GM21390 (cell line): ENCODE measurements at regions not wholly inside any gene's neighbourhood (a gene's known extent, or its start where the extent isn't known, plus 50 kb on each side); places are given as distances from the start of the nearest gene placed in this dataset.

ENCODE experiments used
- ATAC-seq: cut with Tn5 transposase; IDR thresholded peaks from one replicate; pipeline ENCODE4 v1.9.1; 2021; ENCODE audit not compliant: unreplicated experiment

DNA sequence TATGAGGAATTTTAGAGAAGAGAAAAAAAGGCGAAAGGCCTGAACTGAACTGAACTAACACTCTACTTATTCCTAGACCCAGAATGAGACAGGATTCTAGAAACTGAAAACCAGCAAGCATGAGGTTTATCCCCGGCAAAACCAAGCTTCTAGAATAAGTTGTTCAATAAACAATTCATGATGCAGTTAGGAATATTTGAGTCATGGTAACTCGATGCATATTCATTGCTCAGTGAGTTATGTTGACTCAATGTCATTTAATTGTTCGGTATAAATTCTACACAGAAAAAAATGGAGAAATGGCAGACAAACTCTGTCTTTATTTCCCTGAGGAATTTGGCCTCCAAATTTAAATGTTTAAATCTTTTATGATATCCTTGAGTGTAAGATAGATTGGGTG, 321.5 kb downstream of the SATB2 start:
- no peak for ATAC-seq

DNA sequence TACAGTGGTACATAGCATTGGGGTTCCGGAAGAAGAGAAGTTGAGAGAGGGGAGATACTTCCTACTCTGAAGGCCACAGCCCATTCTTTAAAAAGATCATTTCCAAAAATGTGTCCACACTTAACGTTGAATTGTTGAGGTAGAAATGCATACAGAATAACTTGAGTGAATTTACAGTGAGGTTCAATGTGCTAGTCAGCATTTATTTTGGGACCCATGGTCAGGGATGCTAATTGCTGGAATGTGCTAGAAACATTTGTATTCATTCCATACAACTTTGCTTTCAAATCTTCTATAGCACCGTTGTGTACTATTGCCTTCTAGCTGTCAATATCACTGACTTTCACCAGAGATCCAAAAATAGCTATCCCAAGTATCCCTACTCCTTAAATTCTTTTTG, 325.9 kb downstream of the SATB2 start:
- no peak for ATAC-seq

DNA sequence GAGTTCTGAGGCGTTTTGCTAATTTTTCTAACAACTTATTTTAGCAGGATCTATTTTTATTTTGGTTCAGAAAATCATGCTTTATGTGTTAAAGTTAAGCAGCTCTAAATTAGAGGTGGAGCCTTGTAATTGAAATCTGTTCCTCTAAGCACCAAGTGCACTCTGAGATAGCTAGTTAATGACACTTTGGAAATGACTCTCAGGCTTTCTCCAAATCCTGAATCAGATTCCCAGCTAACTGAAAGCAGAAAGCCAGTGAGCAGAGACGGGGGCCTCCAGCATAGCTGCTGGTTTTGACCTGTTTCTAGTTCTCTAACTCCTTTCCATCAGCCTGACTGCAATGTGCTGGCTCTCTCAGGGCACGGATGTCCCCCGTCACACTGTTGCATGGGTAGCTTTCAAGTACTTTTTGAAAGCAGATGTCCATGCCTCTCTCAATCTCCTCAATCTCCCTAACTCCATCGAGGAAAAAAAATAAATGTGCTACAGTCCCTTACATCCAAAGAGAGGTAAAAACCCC, 326.5 kb downstream of the SATB2 start:
- no peak for ATAC-seq

DNA sequence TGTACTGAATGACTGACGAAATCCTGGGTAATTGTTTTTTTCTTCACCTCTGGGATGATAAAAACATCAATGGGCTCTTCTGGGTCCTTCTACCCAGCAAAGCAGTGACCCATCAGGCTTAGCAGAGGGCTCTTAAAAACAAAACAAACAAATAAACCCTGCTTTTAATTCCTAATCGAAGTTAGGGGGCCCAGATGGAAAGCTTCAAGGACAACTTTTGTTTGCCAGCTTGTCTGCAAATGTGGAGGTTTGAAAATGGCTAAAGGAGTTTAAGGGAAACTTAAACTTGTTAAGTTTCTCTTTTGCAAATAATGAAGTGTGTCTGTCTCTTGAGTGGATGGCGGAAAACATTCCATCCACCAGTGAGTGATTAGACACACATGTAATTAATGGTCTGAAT, 327.2 kb downstream of the SATB2 start:
- ATAC-seq, result no peak

DNA sequence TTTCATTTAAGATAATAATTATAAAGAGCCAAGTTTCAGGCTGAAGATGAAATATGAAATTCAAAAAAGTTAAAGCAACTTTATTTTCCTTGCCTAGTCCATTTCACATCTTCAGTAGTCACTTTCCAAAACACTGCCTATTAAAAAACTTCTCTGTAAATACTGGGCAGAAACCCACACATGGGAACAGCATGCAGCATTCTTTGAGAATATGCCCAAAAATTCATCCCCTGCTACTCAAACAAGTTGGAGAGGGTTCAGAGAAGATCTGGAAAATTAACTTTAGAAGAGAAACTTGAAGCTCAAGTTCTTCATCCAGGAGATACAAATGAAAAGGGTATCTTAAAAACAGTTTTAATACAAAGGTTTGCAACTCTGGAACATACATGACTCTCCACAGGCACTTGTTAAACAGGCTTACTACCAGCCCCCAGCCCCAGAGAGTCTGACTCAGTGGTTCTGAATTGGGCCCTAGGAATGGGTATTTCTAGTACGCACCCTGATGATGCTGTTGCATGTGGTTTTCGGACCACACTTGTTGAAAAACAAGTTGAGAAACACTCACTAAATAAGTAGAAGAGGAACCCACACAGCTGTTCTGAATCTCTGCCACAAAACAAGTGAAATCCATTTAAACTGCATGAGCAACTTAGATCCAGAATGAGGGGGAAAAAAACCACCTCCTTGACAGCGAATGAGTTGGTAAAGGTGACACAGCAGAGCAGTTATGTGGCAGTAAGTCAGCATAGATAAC, 329.1 kb downstream of the SATB2 start:
- no peak for ATAC-seq

DNA sequence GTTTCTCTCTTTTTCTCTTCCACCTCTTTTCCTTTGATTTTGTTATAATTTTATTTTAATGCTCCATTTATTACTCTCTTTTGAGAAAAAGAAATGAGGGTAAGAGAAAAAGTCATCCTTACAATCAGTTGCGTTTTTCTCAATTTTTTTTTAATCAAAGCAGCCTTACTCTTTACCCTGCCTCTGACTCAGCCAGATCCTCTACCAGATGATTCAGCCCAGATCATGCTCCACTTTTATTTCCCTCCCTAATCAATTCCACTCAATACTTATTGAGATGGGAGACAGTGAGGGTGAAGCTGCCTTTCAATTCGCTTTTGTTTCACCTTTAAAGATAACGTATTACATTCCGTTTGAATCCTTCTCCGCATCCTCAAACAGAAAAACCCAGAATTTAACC, 337.9 kb downstream of the SATB2 start:
- ATAC-seq, result no peak

DNA sequence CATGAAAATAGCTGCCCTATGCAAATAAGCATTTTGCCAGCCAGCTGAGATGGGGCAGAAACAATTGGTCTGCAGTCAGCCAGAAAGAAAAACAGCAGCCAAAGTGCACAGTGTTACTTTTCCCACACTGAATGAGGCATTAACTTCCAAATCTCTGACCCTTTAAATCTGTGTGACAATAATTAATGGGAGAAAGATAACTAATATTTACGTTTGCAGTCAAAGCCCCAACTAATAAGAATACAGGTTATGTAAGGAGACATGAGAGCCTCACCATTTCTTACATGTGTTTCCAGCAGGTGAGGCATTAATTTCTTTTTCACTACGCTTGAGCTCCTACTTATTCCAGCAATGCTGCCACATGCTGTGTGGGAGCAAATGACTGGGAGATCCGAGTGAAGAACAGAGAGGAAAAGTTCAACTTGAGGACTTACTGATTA, 339.0 kb downstream of the SATB2 start:
- ATAC-seq, result no peak

DNA sequence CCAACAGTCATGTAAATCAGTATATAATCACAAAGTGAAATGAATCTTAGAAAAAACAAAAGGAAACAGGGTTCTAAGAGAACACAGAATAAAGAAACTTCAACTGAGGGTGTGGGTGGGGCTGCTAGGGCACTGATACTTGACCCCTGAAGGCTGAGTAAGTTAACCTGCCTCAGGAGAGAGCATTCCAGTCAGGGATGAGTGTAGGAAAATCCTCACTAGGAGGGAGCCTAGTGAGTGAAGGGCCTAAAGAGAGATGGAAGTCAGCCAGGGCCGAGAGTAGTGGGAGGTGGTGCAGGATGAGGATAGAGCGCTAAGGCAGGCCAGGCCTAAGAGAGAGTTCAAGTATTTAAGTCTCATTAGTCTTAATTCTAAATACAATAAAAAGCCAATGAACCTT, 342.6 kb downstream of the SATB2 start:
- ATAC-seq, result no peak

DNA sequence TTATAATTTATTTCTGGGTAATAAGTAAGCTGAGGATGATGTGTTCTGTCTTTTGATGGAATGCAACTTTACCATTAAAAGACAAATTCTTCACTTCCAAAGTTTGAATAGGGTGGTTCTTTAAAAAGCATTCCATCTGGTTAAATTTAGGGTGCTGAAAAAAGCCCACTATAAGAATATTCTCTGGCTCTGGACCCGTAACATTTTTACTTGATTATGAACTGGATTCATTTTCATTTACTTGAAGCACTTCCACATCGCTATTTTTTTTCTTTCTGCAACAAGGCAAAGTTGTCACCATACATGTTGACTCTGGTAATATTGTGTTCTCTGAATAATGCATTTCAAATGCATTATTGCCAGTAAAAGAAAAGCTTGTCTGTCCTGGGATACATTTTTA, 344.6 kb downstream of the SATB2 start:
- ATAC-seq, result no peak

DNA sequence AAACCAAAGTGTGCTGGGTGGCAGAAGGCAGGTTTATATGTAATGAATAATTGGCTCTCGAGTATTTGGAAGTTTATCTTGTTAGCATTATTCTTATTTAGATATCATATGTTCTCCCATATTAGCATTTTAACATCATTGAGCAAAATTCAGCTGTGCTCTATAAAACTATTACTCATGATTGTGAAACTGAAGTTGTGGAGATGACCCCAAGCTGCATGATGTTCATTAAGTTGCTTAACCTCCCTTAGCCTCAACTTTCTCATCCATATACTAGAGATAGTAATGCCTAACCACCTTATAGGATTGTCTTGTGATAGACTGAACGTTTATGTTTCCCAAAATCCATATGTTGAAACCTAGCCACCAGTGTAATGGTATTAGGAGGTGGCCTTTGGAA, 346.3 kb downstream of the SATB2 start:
- no peak for ATAC-seq

DNA sequence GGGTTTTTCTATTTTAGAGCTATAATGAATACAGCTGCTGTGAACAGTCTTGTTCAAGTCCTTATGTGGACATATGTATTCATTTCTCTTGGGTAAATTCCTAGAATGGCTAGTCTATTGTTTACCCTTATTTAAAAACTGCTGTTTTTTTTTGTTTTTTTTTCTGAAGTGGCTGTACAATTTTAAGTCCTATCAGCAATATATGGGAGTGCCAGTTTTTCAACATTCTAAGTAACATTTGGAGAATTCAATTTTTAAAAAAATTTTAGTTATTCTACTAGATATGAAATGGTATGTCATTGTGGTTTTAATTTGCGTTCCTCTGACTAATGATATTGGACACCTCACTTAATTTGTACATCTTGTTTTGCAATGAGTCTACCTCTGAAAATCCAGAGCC, 349.7 kb downstream of the SATB2 start:
- ATAC-seq, result no peak

DNA sequence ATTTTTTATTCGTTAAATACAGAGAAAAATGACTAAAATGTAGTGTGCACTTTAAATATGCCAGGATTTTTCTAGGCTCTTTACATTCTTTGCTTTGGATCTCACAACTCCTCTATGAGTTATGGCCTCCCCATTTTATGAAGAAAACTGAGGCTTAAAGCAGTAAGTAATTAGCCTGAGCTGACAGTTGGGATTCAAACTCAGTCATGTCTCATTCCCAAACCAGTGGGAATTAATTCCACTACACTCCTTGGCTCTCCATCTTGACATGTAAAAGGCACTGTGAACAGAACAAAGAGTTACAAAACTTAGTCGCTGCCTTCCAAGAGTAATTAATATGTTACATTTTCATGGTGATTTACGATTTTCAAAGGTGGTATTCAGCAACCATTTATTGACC, 351.9 kb downstream of the SATB2 start:
- no peak for ATAC-seq

DNA sequence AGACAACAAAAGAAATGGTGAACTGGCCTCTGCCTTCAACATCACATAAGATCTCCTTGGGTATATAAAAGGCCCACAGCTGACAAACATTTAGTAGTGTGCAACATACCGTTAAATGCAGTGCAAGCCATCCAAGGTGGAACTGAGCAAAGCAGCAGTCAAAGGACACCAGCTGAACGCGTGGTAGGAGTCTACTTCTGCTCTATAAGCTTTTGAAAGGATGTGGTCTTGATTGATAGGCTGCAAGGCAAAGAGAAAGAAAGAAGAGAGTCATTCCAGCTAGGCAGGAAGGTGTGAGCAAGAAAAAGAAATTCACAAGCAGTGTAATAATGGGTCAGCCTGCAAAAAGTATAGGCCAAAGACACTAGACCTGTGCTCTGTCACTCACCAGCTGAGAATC, 356.3 kb downstream of the SATB2 start:
- ATAC-seq, result no peak

DNA sequence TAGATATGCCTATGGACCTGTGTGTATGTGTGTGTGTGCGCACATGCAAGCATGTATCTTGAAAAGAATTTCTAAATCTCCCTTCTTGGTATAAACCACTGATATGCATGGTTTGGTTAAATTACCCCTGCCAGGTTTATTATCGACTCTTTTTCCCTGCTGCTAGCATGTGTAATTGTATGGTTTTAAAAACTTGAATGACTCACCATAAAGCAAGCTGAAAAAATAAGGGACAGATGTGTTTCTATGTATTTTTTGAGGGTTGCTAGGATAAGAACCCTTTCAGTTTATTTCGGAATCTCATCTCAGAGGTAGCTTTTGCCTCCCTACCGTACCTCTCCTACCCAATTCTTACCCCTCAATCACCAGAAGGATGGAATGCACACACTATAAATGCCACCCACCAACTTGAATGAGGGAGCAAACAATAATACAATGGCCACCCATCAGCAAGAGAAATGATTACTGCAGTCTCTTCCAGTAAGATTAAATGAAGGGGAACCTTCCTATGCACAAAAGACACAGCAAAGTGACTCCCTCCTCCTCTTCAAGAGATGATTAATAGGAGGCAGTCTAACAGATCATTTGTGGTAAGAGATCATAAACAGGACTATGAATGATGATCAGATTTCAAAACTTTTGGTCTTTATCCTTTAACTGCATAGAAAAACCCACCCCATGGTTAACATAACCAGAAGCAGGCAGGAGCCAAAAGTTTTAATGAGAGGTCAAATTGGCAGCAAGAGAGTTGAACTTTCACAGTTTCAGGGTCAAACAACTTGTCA, 357.2 kb downstream of the SATB2 start:
- ATAC-seq, result no peak

DNA sequence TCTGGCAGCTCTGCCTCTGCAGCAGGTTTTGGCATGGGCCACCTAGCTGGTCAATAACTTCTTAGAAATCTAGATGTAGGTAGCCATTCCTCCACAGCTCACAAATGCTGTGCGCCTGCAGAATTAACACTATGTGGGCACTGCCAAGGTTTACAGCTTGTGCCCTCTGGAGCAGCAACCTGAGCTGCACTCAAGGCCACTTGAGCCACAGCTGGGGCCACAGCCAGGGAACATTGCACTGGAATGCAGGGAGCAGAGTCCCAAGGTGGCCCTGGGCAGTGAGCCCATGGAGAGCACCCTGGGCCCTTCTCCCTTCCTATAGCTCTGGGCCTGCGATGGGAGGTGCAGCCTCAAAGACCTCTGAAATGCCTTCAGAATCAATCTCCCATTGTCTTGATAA, 365.3 kb downstream of the SATB2 start:
- ATAC-seq, result no peak

DNA sequence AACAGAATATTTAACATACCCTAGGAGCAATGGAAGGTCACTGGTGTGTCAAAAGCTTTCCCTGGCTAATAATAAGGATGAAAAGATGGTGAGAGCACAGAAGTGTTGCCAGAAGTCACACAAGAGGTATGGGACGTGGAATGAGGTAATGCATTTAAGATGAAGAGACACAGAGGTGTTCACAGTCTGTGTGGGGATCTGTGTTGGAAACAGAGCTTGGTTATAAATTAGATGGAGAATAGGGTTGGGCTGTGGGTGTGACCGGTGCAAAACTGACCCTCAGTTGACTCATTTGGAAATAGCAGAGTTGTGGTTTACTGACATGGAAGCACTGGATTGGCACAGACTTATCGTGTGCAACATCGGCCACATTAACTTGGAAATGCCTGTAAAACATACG, 372.5 kb downstream of the SATB2 start:
- no peak for ATAC-seq

DNA sequence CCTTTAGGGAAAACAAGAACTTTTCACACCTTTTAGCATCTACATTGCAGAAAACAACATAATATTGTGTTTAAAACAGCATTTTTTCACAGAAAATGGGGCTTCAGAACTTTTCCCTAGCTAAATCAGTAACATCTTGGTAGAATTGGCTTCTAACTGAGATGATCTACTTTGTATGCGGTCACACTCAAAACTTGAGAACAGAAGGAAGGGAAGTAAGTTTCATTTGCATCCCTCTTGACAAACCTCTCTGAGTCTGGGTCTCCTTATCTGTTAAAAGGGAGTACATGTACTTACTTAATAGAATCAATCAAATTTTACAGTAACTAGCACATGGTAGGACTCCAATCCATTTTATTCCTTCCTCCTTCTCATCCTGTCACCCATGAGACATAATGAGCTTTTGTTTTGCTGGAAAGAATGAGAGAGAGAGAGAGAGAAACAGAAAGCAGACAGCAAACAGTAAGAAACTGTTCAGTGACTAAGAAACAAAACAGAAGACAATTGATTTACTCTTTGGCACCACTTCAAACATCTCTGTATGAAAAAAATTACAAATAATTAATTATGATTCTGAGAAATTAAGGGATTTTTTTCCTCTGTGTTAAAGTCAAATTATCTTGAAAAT, 387.3 kb downstream of the SATB2 start:
- ATAC-seq, result no peak

DNA sequence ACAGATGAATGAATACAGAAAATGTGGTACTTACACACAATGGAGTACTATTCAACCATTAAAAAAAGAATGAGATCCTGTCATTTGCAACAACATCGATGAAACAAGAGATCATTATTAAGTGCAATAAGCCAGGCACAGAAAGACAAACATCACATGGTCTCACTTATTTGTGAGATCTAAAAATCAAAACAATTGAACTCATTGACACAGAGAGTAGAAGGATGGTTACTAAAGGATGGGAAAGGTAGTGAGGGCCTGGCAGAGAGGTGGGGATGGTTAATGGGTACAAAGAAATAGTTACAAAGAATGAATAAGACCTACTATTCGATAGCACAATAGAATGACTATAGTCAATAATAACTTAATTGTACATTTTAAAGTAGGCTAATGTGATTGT, 393.5 kb downstream of the SATB2 start:
- ATAC-seq, result no peak

DNA sequence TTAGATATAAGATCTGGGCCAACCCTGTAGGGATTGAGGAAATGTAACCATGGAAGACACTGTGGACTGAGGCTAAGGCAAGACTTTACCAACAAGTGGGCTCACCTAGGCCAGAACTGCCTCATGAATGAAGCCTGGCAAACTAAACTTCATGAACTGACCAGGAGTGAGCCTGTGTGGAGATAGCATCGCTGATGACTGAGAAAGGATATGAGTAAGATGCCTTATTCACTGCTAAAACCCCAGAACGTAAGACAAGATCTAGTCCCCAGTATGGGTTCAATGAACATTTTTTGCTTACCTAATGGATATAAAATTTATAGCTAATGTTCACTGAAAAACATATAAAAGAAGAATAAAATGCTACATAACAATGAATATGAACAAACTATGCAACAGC, 399.8 kb downstream of the SATB2 start:
- ATAC-seq, result no peak

DNA sequence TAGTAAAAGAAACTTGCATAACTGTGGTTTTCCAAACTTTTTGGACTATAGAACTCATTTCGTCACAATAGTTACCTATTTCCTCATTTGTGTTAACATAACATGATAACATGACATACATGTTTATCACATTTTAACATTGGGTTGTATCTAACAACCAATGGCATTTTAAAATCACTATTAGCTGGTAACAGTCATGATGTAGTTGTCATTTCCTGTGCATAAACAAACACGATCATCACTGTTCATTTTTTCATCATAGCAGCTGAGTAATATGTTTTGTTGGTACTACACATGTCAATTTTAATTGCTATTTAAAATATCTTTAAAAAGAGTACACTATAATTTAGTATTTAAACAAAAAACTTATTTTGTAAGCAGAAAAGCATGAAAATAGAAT, 402.4 kb downstream of the SATB2 start:
- no peak for ATAC-seq

DNA sequence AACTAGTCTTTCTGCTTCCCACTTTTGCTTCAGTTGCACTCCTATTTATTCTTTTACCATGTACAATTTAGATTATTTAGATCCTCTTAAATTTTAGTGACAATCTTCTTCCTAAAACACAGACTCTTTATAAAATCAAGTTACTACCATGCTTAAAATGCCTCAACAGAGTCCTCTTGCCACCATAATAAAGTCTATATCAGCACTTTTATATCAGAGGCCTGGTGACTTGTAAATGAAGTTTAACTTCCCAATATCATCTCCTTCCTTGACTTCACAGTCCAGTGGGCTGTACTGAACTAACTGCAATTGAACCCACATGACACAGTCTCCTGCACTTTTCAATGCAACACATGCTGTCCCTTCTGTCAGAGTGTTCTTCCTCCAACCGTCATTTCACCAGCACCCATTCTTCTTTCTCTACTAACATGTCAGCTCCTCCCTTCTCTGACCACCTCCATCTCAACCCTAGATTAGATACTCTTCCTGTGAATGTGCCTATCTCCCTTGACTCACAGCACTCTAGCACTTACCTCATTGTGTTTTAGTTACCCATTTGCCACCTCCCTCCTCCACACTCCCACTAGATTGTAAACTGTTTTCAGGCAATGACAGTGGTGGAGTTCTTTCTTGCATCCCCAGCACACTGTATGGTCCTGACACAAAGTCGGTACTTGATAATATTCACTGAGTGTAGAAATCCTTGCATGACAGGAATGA, 414.9 kb downstream of the SATB2 start:
- no peak for ATAC-seq
